Neutrophil (primary cell): ENCODE measurements at regions not wholly inside any gene's neighbourhood (a gene's known extent, or its start where the extent isn't known, plus 50 kb on each side); places are given as distances from the start of the nearest gene placed in this dataset.

Experiments
- H3K27ac ChIP-seq: fragments of 200-600 bp; sonication (generic); 2 replicates; pipeline ENCODE4 v1.5.1; 2016; ENCODE audit warnings: mild to moderate bottlenecking, moderate library complexity
- H3K27me3 ChIP-seq: fragments of 200-600 bp; sonication (generic); 2 replicates; pipeline ENCODE4 v1.6.0; 2016; ENCODE audit warnings: mild to moderate bottlenecking
- H3K36me3 ChIP-seq: fragments of 200-600 bp; sonication (generic); 2 replicates; pipeline ENCODE4 v1.5.1; 2017
- H3K4me1 ChIP-seq, 2 experiments: fragments of 200-600 bp in 1 of 2; sonication (generic) in 1 of 2; 1 replicate in 1 of 2; 2 replicates in 1 of 2; pipeline versions ENCODE4 v1.5.1 to v1.6.1; 2013 to 2016; ENCODE audit warnings: low read depth in 1 of 2, low read length in 1 of 2, mild to moderate bottlenecking in 1 of 2, moderate library complexity in 1 of 2; ENCODE audit not compliant: control insufficient read depth in 1 of 2, insufficient read depth in 1 of 2
- H3K4me3 ChIP-seq, 2 experiments: fragments of 200-600 bp in 1 of 2; sonication (generic) in 1 of 2; 1 replicate in 1 of 2; 2 replicates in 1 of 2; pipeline ENCODE4 v1.5.1; 2013 to 2016; ENCODE audit warnings: low read depth in 1 of 2, low read length in 1 of 2, mild to moderate bottlenecking in 1 of 2, moderate library complexity in 1 of 2
- H3K9me3 ChIP-seq: fragments of 200-600 bp; sonication (generic); 2 replicates; pipeline ENCODE4 v1.5.1; 2016
- TF ChIP-seq, protein P1 (sequence below): fragments of 200-600 bp; sonication (generic); IDR thresholded peaks from 2 replicates; pipeline ENCODE4 v1.5.1; 2016; ENCODE audit warnings: antibody characterized with exemption

DNA sequence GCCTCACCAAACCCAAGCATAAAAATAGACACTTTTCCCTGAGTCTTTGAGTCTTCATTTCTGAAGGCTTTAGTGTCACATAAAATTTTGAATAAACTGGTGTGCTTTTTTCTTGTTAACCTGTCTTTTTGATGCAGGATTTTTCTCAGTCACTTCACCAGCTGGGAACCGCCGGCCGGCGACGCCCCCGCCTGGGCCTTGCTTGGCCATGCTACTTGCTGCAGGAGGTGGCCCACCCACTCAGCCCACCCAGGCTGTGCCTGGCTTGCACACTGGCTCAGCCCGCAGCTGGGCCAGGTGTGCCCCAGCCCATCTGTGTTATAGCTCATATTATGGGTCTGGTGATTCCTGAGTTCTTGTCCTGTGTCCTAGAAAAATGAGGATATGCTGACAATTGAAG, 247.4 kb upstream of the CACNA2D1 start:
- H3K9me3 ChIP-seq, result no peaks in the 10 kb centered on the region
- H3K27me3 ChIP-seq, result no peaks in the 10 kb centered on the region
- H3K4me3 ChIP-seq, result no peak overlapping the region
- TF ChIP-seq, protein P1, sequence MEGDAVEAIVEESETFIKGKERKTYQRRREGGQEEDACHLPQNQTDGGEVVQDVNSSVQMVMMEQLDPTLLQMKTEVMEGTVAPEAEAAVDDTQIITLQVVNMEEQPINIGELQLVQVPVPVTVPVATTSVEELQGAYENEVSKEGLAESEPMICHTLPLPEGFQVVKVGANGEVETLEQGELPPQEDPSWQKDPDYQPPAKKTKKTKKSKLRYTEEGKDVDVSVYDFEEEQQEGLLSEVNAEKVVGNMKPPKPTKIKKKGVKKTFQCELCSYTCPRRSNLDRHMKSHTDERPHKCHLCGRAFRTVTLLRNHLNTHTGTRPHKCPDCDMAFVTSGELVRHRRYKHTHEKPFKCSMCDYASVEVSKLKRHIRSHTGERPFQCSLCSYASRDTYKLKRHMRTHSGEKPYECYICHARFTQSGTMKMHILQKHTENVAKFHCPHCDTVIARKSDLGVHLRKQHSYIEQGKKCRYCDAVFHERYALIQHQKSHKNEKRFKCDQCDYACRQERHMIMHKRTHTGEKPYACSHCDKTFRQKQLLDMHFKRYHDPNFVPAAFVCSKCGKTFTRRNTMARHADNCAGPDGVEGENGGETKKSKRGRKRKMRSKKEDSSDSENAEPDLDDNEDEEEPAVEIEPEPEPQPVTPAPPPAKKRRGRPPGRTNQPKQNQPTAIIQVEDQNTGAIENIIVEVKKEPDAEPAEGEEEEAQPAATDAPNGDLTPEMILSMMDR, result no peak
- no peaks in the 10 kb centered on the region for H3K4me1 ChIP-seq
- no peaks in the 10 kb centered on the region for H3K36me3 ChIP-seq
- no peak overlapping the region for H3K27ac ChIP-seq

DNA sequence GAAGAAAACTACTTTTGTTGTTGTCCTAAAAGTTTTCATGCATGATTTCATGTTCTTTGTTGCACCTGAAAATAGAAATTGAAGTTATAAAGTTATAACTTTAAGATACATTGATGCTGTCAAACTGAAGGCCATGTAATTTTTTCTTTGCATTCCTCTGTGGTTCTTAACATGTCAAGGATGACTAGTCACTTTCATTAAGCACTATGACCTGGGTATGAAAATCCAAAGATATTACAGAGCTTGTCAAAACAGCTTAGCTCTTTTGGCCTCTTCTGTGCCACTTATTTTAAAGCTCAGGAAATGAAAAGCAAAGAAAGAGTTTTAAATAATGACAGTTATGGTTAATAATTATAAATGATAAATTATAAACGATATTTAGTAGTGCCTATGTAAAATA, 241.6 kb upstream of the CACNA2D1 start:
- TF ChIP-seq, protein P1, result no peak
- no peaks in the 10 kb centered on the region for H3K27me3 ChIP-seq
- H3K27ac ChIP-seq, result no peak overlapping the region
- H3K4me1 ChIP-seq, result no peaks in the 10 kb centered on the region
- no peak overlapping the region for H3K4me3 ChIP-seq
- no peaks in the 10 kb centered on the region for H3K9me3 ChIP-seq
- H3K36me3 ChIP-seq, result no peaks in the 10 kb centered on the region

DNA sequence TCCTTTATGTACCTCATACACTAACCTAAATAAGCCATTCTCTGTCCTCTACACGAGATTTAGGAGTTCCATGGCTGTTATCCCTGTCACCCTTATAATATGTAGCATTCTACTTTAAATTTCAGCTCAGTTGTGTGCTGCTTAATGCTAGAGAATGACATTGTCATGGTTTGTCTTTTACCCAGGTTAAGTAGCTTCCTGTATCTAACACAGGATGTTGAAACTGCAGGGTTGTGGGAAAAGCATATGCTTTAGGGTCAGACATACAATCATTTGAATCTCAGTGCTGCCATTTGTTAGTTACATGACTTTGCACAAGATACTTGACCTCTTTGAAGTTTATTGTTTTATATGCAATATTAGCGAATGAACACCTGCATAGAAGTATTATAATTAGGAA, 235.1 kb upstream of the CACNA2D1 start:
- no peaks in the 10 kb centered on the region for H3K4me1 ChIP-seq
- no peaks in the 10 kb centered on the region for H3K27me3 ChIP-seq
- H3K27ac ChIP-seq, result no peak overlapping the region
- TF ChIP-seq, protein P1, result no peak
- H3K9me3 ChIP-seq, result no peaks in the 10 kb centered on the region
- H3K36me3 ChIP-seq, result no peaks in the 10 kb centered on the region
- H3K4me3 ChIP-seq, result no peak overlapping the region

DNA sequence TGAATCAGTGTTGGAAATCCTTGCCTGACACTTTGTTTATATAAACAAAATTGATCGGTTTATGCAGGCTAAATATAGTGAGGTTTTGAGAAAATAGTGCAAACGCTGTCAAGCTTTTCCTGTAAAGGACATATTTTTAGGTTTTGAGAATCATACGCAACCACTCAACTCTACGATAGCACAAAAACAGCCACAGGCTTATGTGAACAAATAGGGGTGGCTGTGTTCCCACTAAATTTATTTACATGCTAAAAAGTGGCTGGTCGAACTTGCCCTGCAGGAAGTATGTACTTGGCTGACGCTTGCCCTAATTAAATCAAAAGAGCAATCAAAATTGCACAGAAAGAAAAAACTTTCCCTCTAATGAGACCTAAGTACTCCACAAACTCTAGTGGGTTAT, 234.7 kb upstream of the CACNA2D1 start:
- no peak overlapping the region for H3K4me3 ChIP-seq
- TF ChIP-seq, protein P1, result no peak

DNA sequence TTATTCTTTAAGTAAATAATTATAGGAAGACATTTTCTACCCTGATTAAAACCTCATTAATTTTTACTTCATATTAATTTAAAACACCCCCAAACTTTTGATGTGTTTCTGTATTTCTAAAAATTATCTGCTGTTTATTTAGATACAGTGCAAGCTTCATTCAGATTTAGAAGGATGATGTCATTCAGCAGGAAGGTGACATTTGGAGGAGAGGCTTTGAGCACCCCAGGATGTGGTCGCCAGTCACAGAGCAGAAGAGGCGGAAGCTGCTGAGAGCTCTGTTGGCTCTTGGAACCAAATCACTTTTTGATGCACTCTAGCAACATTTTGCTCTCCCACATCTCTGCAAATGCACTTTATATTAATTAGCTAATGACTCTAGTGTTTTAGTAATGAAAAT, 233.9 kb upstream of the CACNA2D1 start:
- Histone ChIP-seq H3K27me3 (no peaks in the 10 kb centered on the region), H3K9me3 (no peaks in the 10 kb centered on the region), H3K36me3 (no peaks in the 10 kb centered on the region), H3K4me3 (no peak overlapping the region), H3K27ac (no peak overlapping the region), H3K4me1 (no peaks in the 10 kb centered on the region)
- TF ChIP-seq, protein P1, result no peak

More for the DNA sequence above, 234.7 kb upstream of the CACNA2D1 start:
- Histone ChIP-seq H3K27me3 (no peaks in the 10 kb centered on the region), H3K4me1 (no peaks in the 10 kb centered on the region), H3K36me3 (no peaks in the 10 kb centered on the region), H3K9me3 (no peaks in the 10 kb centered on the region), H3K27ac (no peak overlapping the region)
